SK-N-SH treated with all-trans-retinoic acid at 6 μM for 48 hours (cell line): ENCODE measurements at regions not wholly inside any gene's neighbourhood (a gene's known extent, or its start where the extent isn't known, plus 50 kb on each side); places are given as distances from the start of the nearest gene placed in this dataset.

Experiments used
- ATAC-seq: fragments of 200-7000 bp; cut with Tn5 transposase; 3 replicates; pipeline ENCODE4 v1.9.1; 2020; ENCODE audit warnings: mild to moderate bottlenecking, moderate library complexity
- BACH2 ChIP-seq: fragments of 250-450 bp; sonication (Bioruptor Pico); IDR thresholded peaks from 2 replicates; pipeline ENCODE4 v1.9.0; 2021; ENCODE audit warnings: mild to moderate bottlenecking, borderline replicate concordance
- CREB5 ChIP-seq: fragments of 250-450 bp; sonication (Bioruptor Pico); IDR thresholded peaks from 2 replicates; pipeline ENCODE4 v1.5.1; 2020; ENCODE audit warnings: low read depth, mild to moderate bottlenecking, moderate library complexity
- CSDC2 ChIP-seq: fragments of 250-450 bp; sonication (Bioruptor Pico); IDR thresholded peaks from 2 replicates; pipeline ENCODE4 v1.5.0; 2020; ENCODE audit warnings: mild to moderate bottlenecking, moderate library complexity
- CSRNP3 ChIP-seq: fragments of 250-450 bp; sonication (Bioruptor Pico); IDR thresholded peaks from 2 replicates; pipeline ENCODE4 v1.5.1; 2021; ENCODE audit warnings: mild to moderate bottlenecking, moderate library complexity
- ESRRG ChIP-seq: fragments of 250-450 bp; sonication (Bioruptor Pico); IDR thresholded peaks from 2 replicates; pipeline ENCODE4 v1.6.1; 2021; ENCODE audit warnings: mild to moderate bottlenecking
- GLIS3 ChIP-seq: fragments of 250-450 bp; sonication (Bioruptor Pico); IDR thresholded peaks from 2 replicates; pipeline ENCODE4 v1.5.0; 2020; ENCODE audit warnings: mild to moderate bottlenecking, moderate library complexity
- OSR1 ChIP-seq: fragments of 250-450 bp; sonication (Bioruptor Pico); IDR thresholded peaks from 2 replicates; pipeline ENCODE4 v1.8.0; 2022; ENCODE audit warnings: moderate library complexity, mild to moderate bottlenecking, inconsistent platforms
- PATZ1 ChIP-seq: fragments of 250-450 bp; sonication (Bioruptor Pico); IDR thresholded peaks from 2 replicates; pipeline ENCODE4 v1.8.0; 2020; ENCODE audit warnings: mild to moderate bottlenecking, moderate library complexity, borderline replicate concordance
- PPARA ChIP-seq: fragments of 250-450 bp; sonication (Bioruptor Pico); IDR thresholded peaks from 2 replicates; pipeline ENCODE4 v1.5.0; 2020; ENCODE audit warnings: mild to moderate bottlenecking, borderline replicate concordance
- RARB ChIP-seq: fragments of 250-450 bp; sonication (Bioruptor Pico); IDR thresholded peaks from 2 replicates; pipeline ENCODE4 v1.8.0; 2021; ENCODE audit warnings: mild to moderate bottlenecking, moderate library complexity
- SNAI2 ChIP-seq: fragments of 250-450 bp; sonication (Bioruptor Pico); IDR thresholded peaks from 2 replicates; pipeline ENCODE4 v1.5.0; 2020; ENCODE audit warnings: mild to moderate bottlenecking, moderate library complexity
- TCF4 ChIP-seq: fragments of 250-450 bp; sonication (Bioruptor Pico); IDR thresholded peaks from 2 replicates; pipeline ENCODE4 v1.8.0; 2021; ENCODE audit warnings: mild to moderate bottlenecking, moderate library complexity, borderline replicate concordance
- TOX ChIP-seq: fragments of 250-450 bp; sonication (Bioruptor Pico); IDR thresholded peaks from 2 replicates; pipeline ENCODE4 v1.8.0; 2021; ENCODE audit warnings: mild to moderate bottlenecking, moderate library complexity, borderline replicate concordance
- TSHZ2 ChIP-seq: fragments of 250-450 bp; sonication (Bioruptor Pico); IDR thresholded peaks from 2 replicates; pipeline ENCODE4 v1.5.0; 2020; ENCODE audit warnings: mild to moderate bottlenecking, moderate library complexity
- ZC3H10 ChIP-seq: fragments of 250-450 bp; sonication (Bioruptor Pico); IDR thresholded peaks from 2 replicates; pipeline ENCODE4 v1.5.1; 2021; ENCODE audit warnings: mild to moderate bottlenecking, moderate library complexity
- ZFP3 ChIP-seq: fragments of 250-450 bp; sonication (Bioruptor Pico); IDR thresholded peaks from 2 replicates; pipeline ENCODE4 v1.5.0; 2020; ENCODE audit warnings: mild to moderate bottlenecking, moderate library complexity
- ZNF70 ChIP-seq: fragments of 450-650 bp; formaldehyde crosslinking; IDR thresholded peaks from 2 replicates; pipeline ENCODE4 v1.5.0; 2020; ENCODE audit warnings: mild to moderate bottlenecking, moderate library complexity
- ZNF8 ChIP-seq: fragments of 450-650 bp; formaldehyde crosslinking; IDR thresholded peaks from 2 replicates; pipeline ENCODE4 v1.5.0; 2020; ENCODE audit warnings: mild to moderate bottlenecking, moderate library complexity

- peak; percentile 94 for ATAC-seq
- TF ChIP-seq PPARA (CRISPR knock-in tag) (no peak), CSDC2 (no peak), TSHZ2 (CRISPR knock-in tag) (no peak), PATZ1 (CRISPR knock-in tag) (no peak), OSR1 (CRISPR knock-in tag) (no peak), CSRNP3 (CRISPR knock-in tag) (no peak), TCF4 (no peak), ZNF8 (CRISPR knock-in tag) (no peak), RARB (no peak), CREB5 (CRISPR knock-in tag) (no peak), GLIS3 (CRISPR knock-in tag) (no peak), BACH2 (CRISPR knock-in tag) (no peak), ZFP3 (CRISPR knock-in tag) (no peak), TOX (CRISPR knock-in tag) (no peak), ZC3H10 (CRISPR knock-in tag) (no peak), ESRRG (CRISPR knock-in tag) (no peak), ZNF70 (CRISPR knock-in tag) (no peak)
These were observed 182.4 kb upstream of the MCHR2 start for GRCh38 chr6:100176311-100176950.

- no peak for TF ChIP-seq CSDC2
- no peak for TF ChIP-seq CSRNP3 (CRISPR knock-in tag)
- no peak for TF ChIP-seq BACH2 (CRISPR knock-in tag)
- ATAC-seq: no peak
These were observed 181.8 kb upstream of the MCHR2 start for GRCh38 chr6:100175814-100176310.

- TF ChIP-seq RARB: no peak
- TF ChIP-seq SNAI2 (CRISPR knock-in tag): no peak
- no peak for TF ChIP-seq CSRNP3 (CRISPR knock-in tag)
- TF ChIP-seq TOX (CRISPR knock-in tag): no peak
- TF ChIP-seq ZNF70 (CRISPR knock-in tag): no peak
- TF ChIP-seq TCF4: no peak
- no peak for TF ChIP-seq TSHZ2 (CRISPR knock-in tag)
- no peak for TF ChIP-seq ZFP3 (CRISPR knock-in tag)
- no peak for TF ChIP-seq CSDC2
- TF ChIP-seq PPARA (CRISPR knock-in tag): no peak
- ATAC-seq: no peak
These were observed 179.2 kb upstream of the MCHR2 start for GRCh38 chr6:100173211-100173610.
